H1 (cell line): ENCODE measurements at regions not wholly inside any gene's neighbourhood (a gene's known extent, or its start where the extent isn't known, plus 50 kb on each side); places are given as distances from the start of the nearest gene placed in this dataset.

ENCODE experiments used
- CTCF ChIA-PET: fragments of 300-600 bp; sonication (Branson Sonifier 250); formaldehyde crosslinking; loops from one replicate; lab custom pipeline; 2021; ENCODE audit not compliant: partially characterized antibody; lab: Charles Lee
- POLR2A ChIA-PET: fragments of 300-600 bp; sonication (Branson Sonifier 250); formaldehyde crosslinking; loops from one replicate; lab custom pipeline; 2021; ENCODE audit warnings: inconsistent platforms; ENCODE audit not compliant: partially characterized antibody; lab: Charles Lee
- DNase-seq, 2 experiments: peaks; one replicate each; pipeline versions ENCODE4 v3.0.0 to v3.0.0-alpha.2; 2010 to 2022; ENCODE audit warnings: low spot score in 2 of 2, low read depth in 1 of 2, mixed read lengths in 1 of 2
- FAIRE-seq: peaks from 2 replicates; lab custom pipeline; 2011; peaks lifted over from hg19 to GRCh38; lab: Jason Lieb, UNC
- H2AFZ ChIP-seq: 2 replicates; pipeline ENCODE4 v1.8.1; 2012; ENCODE audit warnings: low read length, inconsistent platforms
- H2AK5ac ChIP-seq: 2 replicates; pipeline ENCODE4 v1.6.1; 2013; ENCODE audit warnings: low read depth, low read length
- H2BK120ac ChIP-seq: replicated peaks from 2 replicates; pipeline ENCODE3; 2013; ENCODE audit warnings: low read depth, low read length, inconsistent platforms
- H2BK12ac ChIP-seq: 2 replicates; pipeline ENCODE4 v1.6.1; 2013; ENCODE audit warnings: low read depth, low read length
- H2BK15ac ChIP-seq: 2 replicates; pipeline ENCODE4 v1.6.1; 2013; ENCODE audit warnings: low read length
- H2BK20ac ChIP-seq: 2 replicates; pipeline ENCODE4 v1.6.1; 2013; ENCODE audit warnings: low read length
- H2BK5ac ChIP-seq: 2 replicates; pipeline ENCODE4 v1.6.1; 2013; ENCODE audit warnings: low read depth, low read length
- H3K14ac ChIP-seq: 2 replicates; pipeline ENCODE4 v1.6.1; 2013; ENCODE audit warnings: inconsistent platforms; ENCODE audit not compliant: insufficient read length
- H3K18ac ChIP-seq: 2 replicates; pipeline ENCODE4 v1.6.1; 2013; ENCODE audit warnings: low read length; ENCODE audit errors: extremely low read depth
- H3K23ac ChIP-seq: 2 replicates; pipeline ENCODE4 v1.6.1; 2013; ENCODE audit warnings: inconsistent platforms; ENCODE audit not compliant: insufficient read length
- H3K23me2 ChIP-seq: 2 replicates; pipeline ENCODE4 v1.6.1; 2013; ENCODE audit warnings: low read depth, low read length
- H3K27ac ChIP-seq: 2 replicates; pipeline ENCODE4 v1.6.1; 2011; ENCODE audit warnings: low read depth, low read length, inconsistent platforms
- H3K27me3 ChIP-seq, 4 experiments: replicated peaks in 1 of 4; 1 replicate in 1 of 4; 2 replicates in 3 of 4; pipeline versions ENCODE4 v1.6.1 to v1.8.1; 2011 to 2013; ENCODE audit warnings: low read length in 3 of 4, mild to moderate bottlenecking in 3 of 4, inconsistent platforms in 2 of 4, mixed read lengths in 2 of 4, moderate library complexity in 1 of 4; ENCODE audit not compliant: control insufficient read depth in 3 of 4, insufficient read depth in 3 of 4; ENCODE audit errors: extremely low read depth in 1 of 4
- H3K36me3 ChIP-seq, 4 experiments: 2 replicates each; pipeline versions ENCODE4 v1.6.1 to v1.8.1; 2011 to 2013; ENCODE audit warnings: mild to moderate bottlenecking in 4 of 4, low read length in 3 of 4, moderate library complexity in 2 of 4, control low read depth in 1 of 4, inconsistent platforms in 1 of 4; ENCODE audit not compliant: insufficient read depth in 4 of 4, control insufficient read depth in 2 of 4
- H3K4ac ChIP-seq: replicated peaks from 2 replicates; pipeline ENCODE3; 2013; ENCODE audit warnings: low read length, low read depth, mixed read lengths, inconsistent platforms; ENCODE audit not compliant: insufficient read length
- H3K4me1 ChIP-seq, 4 experiments: replicated peaks in 1 of 4; 1 replicate in 1 of 4; 2 replicates in 3 of 4; pipeline versions ENCODE4 v1.6.1 to v1.8.1; 2011 to 2013; ENCODE audit warnings: low read length in 3 of 4, inconsistent platforms in 2 of 4, mixed read lengths in 1 of 4; ENCODE audit not compliant: insufficient read depth in 4 of 4, control insufficient read depth in 3 of 4
- H3K4me2 ChIP-seq, 2 experiments: 2 replicates each; pipeline versions ENCODE4 v1.6.1 to v1.8.1; 2011 to 2013; ENCODE audit warnings: low read depth in 2 of 2, low read length in 2 of 2, control low read depth in 1 of 2, inconsistent platforms in 1 of 2, mild to moderate bottlenecking in 1 of 2; ENCODE audit not compliant: insufficient read depth in 1 of 2
- H3K4me3 ChIP-seq, 4 experiments: fragments of 200-600, 300-600 bp in 1 of 4; sonication (generic), shearing (Covaris generic), sonication (Bioruptor Twin) in 1 of 4; 2 replicates each; pipeline versions ENCODE4 v1.5.1 to v1.8.1; 2011 to 2016; ENCODE audit warnings: low read length in 4 of 4, low read depth in 3 of 4, control low read depth in 2 of 4, inconsistent platforms in 2 of 4, mild to moderate bottlenecking in 2 of 4, mixed read lengths in 1 of 4, moderate library complexity in 1 of 4; ENCODE audit not compliant: insufficient read depth in 2 of 4; ENCODE audit errors: extremely low read depth in 1 of 4
- H3K56ac ChIP-seq: replicated peaks from 2 replicates; pipeline ENCODE3; 2013; ENCODE audit warnings: low read depth, mild to moderate bottlenecking, mixed read lengths, low read length, inconsistent platforms; ENCODE audit not compliant: insufficient read length
- H3K79me1 ChIP-seq: 2 replicates; pipeline ENCODE4 v1.6.1; 2013; ENCODE audit warnings: low read depth, low read length, control low read depth
- H3K79me2 ChIP-seq, 2 experiments: 2 replicates each; pipeline versions ENCODE4 v1.6.1 to v1.8.1; 2012 to 2013; ENCODE audit warnings: low read length in 2 of 2, mild to moderate bottlenecking in 2 of 2, inconsistent platforms in 1 of 2; ENCODE audit not compliant: insufficient read depth in 2 of 2, control insufficient read depth in 1 of 2
- H3K9ac ChIP-seq, 4 experiments: replicated peaks in 1 of 4; 1 replicate in 1 of 4; 2 replicates in 3 of 4; pipeline versions ENCODE4 v1.6.1 to v1.8.1; 2011 to 2013; ENCODE audit warnings: low read depth in 3 of 4, low read length in 3 of 4, control low read depth in 2 of 4, mild to moderate bottlenecking in 2 of 4, moderate library complexity in 2 of 4, inconsistent platforms in 1 of 4; ENCODE audit errors: extremely low read depth in 1 of 4
- H3K9me3 ChIP-seq, 2 experiments: 2 replicates each; pipeline versions ENCODE4 v1.6.1 to v1.8.1; 2012 to 2013; ENCODE audit warnings: mild to moderate bottlenecking in 2 of 2, moderate library complexity in 2 of 2, control low read depth in 1 of 2, inconsistent platforms in 1 of 2, low read depth in 1 of 2, low read length in 1 of 2, mixed read lengths in 1 of 2; ENCODE audit not compliant: insufficient read depth in 2 of 2
- H4K20me1 ChIP-seq, 2 experiments: replicated peaks in 1 of 2; 2 replicates each; pipeline versions ENCODE3 to v1.8.1; 2011 to 2013; ENCODE audit warnings: inconsistent platforms in 2 of 2, low read length in 2 of 2, mild to moderate bottlenecking in 1 of 2; ENCODE audit not compliant: insufficient read depth in 2 of 2, control insufficient read depth in 1 of 2
- H4K5ac ChIP-seq: 2 replicates; pipeline ENCODE4 v1.6.1; 2013; ENCODE audit warnings: low read length, low read depth, mixed read lengths, inconsistent platforms; ENCODE audit not compliant: insufficient read length
- H4K8ac ChIP-seq: 2 replicates; pipeline ENCODE4 v1.8.0; 2013; ENCODE audit warnings: mild to moderate bottlenecking, moderate library complexity, low read length, inconsistent platforms; ENCODE audit not compliant: insufficient read depth; ENCODE audit errors: extremely low read depth
- H4K91ac ChIP-seq: replicated peaks from 2 replicates; pipeline ENCODE3; 2013; ENCODE audit warnings: low read length, mixed read lengths, inconsistent platforms; ENCODE audit not compliant: insufficient read length
- CTCF ChIP-seq, 3 experiments: IDR thresholded peaks; 1 replicate in 2 of 3; 2 replicates in 1 of 3; pipeline versions ENCODE4 v1.5.1 to v1.6.1; 2011; ENCODE audit warnings: low read length in 3 of 3, mild to moderate bottlenecking in 3 of 3, inconsistent platforms in 2 of 3, low read depth in 1 of 3, moderate library complexity in 1 of 3; ENCODE audit not compliant: insufficient read depth in 1 of 3; ENCODE audit errors: control extremely low read depth in 1 of 3
- POLR2AphosphoS5 ChIP-seq: IDR thresholded peaks from 2 replicates; pipeline ENCODE4 v1.6.1; 2011; ENCODE audit warnings: low read depth, low read length
- POU5F1 ChIP-seq: IDR thresholded peaks from 2 replicates; pipeline ENCODE4 v1.6.1; 2011; ENCODE audit warnings: low read depth, mild to moderate bottlenecking, low read length, moderate library complexity
- RAD21 ChIP-seq, 2 experiments: IDR thresholded peaks in 1 of 2; conservative IDR thresholded peaks in 1 of 2; 2 replicates each; pipeline ENCODE4 v1.6.1; 2011; ENCODE audit warnings: low read depth in 2 of 2, low read length in 2 of 2, improper control_type of control experiment in 1 of 2, inconsistent platforms in 1 of 2, mild to moderate bottlenecking in 1 of 2, moderate library complexity in 1 of 2
- SIRT6 ChIP-seq: IDR thresholded peaks from one replicate; pipeline ENCODE4 v1.7.1; 2012; ENCODE audit warnings: low read length, inconsistent platforms
- SIX5 ChIP-seq: IDR thresholded peaks from 2 replicates; pipeline ENCODE4 v1.6.1; 2011; ENCODE audit warnings: mild to moderate bottlenecking, low read depth, low read length
- SP2 ChIP-seq: IDR thresholded peaks from 2 replicates; pipeline ENCODE4 v1.6.1; 2012; ENCODE audit warnings: mild to moderate bottlenecking, low read length, inconsistent platforms
- TAF1 ChIP-seq: IDR thresholded peaks from 2 replicates; pipeline ENCODE4 v1.6.1; 2011; ENCODE audit warnings: mild to moderate bottlenecking, low read depth, low read length
- WGBS, 2 experiments: shearing (Covaris generic) in 1 of 2; methylation state at CpG; one replicate each; pipeline versions ENCODE4 v1.1.6 to v1.1.7; 2013 to 2015; ENCODE audit warnings: low lambda C conversion rate in 2 of 2, mixed read lengths in 2 of 2, inconsistent platforms in 1 of 2, low coverage in 1 of 2, missing lambda C conversion rate in 1 of 2; ENCODE audit not compliant: insufficient replicate concordance in 2 of 2, insufficient coverage in 1 of 2, insufficient read length in 1 of 2; ENCODE audit errors: extremely low coverage in 1 of 2, missing lambda C conversion rate in 1 of 2; 5-methylcytosine and 5-hydroxymethylcytosine counted together

GRCh38 chr11:37141707-37142106 lies 543.7 kb upstream of the RAG2 start:
- Histone ChIP-seq H3K14ac (no peak overlapping the region), H4K91ac (no peak overlapping the region), H3K27me3 (no peaks in the 10 kb centered on the region), H3K23me2 (no peaks in the 10 kb centered on the region), H4K20me1 (no peaks in the 10 kb centered on the region), H3K18ac (no peak overlapping the region), H3K23ac (no peak overlapping the region), H3K4ac (no peak overlapping the region), H3K56ac (no peak overlapping the region), H3K4me2 (no peak overlapping the region), H3K36me3 (no peaks in the 10 kb centered on the region), H3K4me3 (no peak overlapping the region), H3K9me3 (no peaks in the 10 kb centered on the region), H3K79me1 (no peaks in the 10 kb centered on the region), H2BK15ac (no peak overlapping the region), H4K5ac (no peak overlapping the region), H3K4me1 (no peaks in the 10 kb centered on the region), H4K8ac (no peak overlapping the region), H3K9ac (no peak overlapping the region), H2BK120ac (no peak overlapping the region), H3K79me2 (no peaks in the 10 kb centered on the region), H2AK5ac (no peak overlapping the region), H2BK12ac (no peak overlapping the region), H2AFZ (no peak overlapping the region), H2BK20ac (no peak overlapping the region), H3K27ac (no peak overlapping the region), H2BK5ac (no peak overlapping the region)
- TF ChIP-seq CTCF (IDR thresholded peaks at IDR 0.05; ENCODE audit: control extremely low read depth in 1 of 3, insufficient read depth in 1 of 3, low read depth in 1 of 3, low read length in 3 of 3), result peak in 2 of 3 experiments; percentile 5 to 12; a peak in 2 of 4 replicates
- TF ChIP-seq TAF1, result no peak
- TF ChIP-seq RAD21 (IDR thresholded peaks at IDR 0.05 in 1 of 2, conservative IDR thresholded peaks at IDR 0.05 in 1 of 2; ENCODE audit: low read depth in 2 of 2, low read length in 2 of 2), result peak; percentile 35 to 49; a peak in 3 of 4 replicates
- TF ChIP-seq SP2, result no peak
- no peak for TF ChIP-seq SIX5
- no peak for TF ChIP-seq POU5F1
- no peak for TF ChIP-seq POLR2AphosphoS5
- TF ChIP-seq SIRT6, result no peak
- POLR2A ChIA-PET, result no interaction called here
- FAIRE-seq (no peak), DNase-seq (no peak)
- WGBS, 2 experiments, result 85% methylated on average over 5 of the region's 5 CpGs; no CpG with 5 or more reads in 1 of the 2 experiments
- CTCF ChIA-PET, result no interaction called here
